ENCODE measurements at regions not wholly inside any gene's neighbourhood (a gene's known extent, or its start where the extent isn't known, plus 50 kb on each side); places are given as distances from the start of the nearest gene placed in this dataset.

GRCh38 chr2:214630402-214631045 lies 179.0 kb downstream of the BARD1 start:
- Histone ChIP-seq H4K20me1 (ENCODE audit: insufficient read depth) (no peaks in the 10 kb centered on the region), H3K27ac (ENCODE audit: low read depth in 2 of 2, low read length in 1 of 2) (no peak overlapping the region), H3K9me3 (no peaks in the 10 kb centered on the region), H3K9me2 (no peaks in the 10 kb centered on the region), H2AFZ (ENCODE audit: low read depth) (no peak overlapping the region), H3K4me1 (ENCODE audit: control insufficient read depth in 1 of 2, insufficient read depth in 2 of 2, low read depth in 1 of 2, low read length in 1 of 2) (no peaks in the 10 kb centered on the region), H3K9ac (no peak overlapping the region), H3K4me3 (ENCODE audit: low read depth in 2 of 2, low read length in 1 of 2) (no peak overlapping the region), H3K79me2 (ENCODE audit: insufficient read depth) (no peaks in the 10 kb centered on the region), H3K36me3 (replicated peaks in 1 of 2; ENCODE audit: control insufficient read depth in 1 of 2, insufficient read depth in 2 of 2, low read length in 1 of 2) (no peaks in the 10 kb centered on the region), H3F3A (replicated peaks; ENCODE audit: insufficient read depth) (no peaks in the 10 kb centered on the region), H3K4me2 (no peak overlapping the region), H3K27me3 (ENCODE audit: insufficient read depth) (no peaks in the 10 kb centered on the region)
- ChIA-PET POLR2A (no interaction called here), CTCF (no interaction called here)
- 49% methylated on average over 3 of the region's 3 CpGs for WGBS (ENCODE audit: low lambda C conversion rate)
- TF ChIP-seq ZBTB33 (IDR thresholded peaks at IDR 0.05; ENCODE audit: borderline replicate concordance, low read depth) (no peak), SMC3 (IDR thresholded peaks at IDR 0.05; ENCODE audit: low read depth, low read length) (no peak), TAF1 (IDR thresholded peaks at IDR 0.05; ENCODE audit: borderline replicate concordance, low read depth, low read length) (no peak), EZH2phosphoT487 (IDR thresholded peaks at IDR 0.05; ENCODE audit: borderline replicate concordance, low read depth) (no peak), RAD21 (IDR thresholded peaks at IDR 0.05; ENCODE audit: low read length) (no peak), MAX (IDR thresholded peaks at IDR 0.05; ENCODE audit: low read depth) (no peak), ELF1 (IDR thresholded peaks at IDR 0.05) (no peak), MXI1 (IDR thresholded peaks at IDR 0.05; ENCODE audit: low read depth, low read length) (no peak), TEAD4 (IDR thresholded peaks at IDR 0.05; ENCODE audit: borderline replicate concordance, insufficient read depth) (no peak), CTCF (IDR thresholded peaks at IDR 0.05) (no peak), USF2 (IDR thresholded peaks at IDR 0.05; ENCODE audit: borderline replicate concordance, low read depth, low read length) (no peak), REST (IDR thresholded peaks at IDR 0.05; ENCODE audit: low read depth, low read length) (no peak), GABPA (IDR thresholded peaks at IDR 0.05; ENCODE audit: low read depth) (no peak), RCOR1 (IDR thresholded peaks at IDR 0.05; ENCODE audit: low read length) (no peak)
- no peak for DNase-seq
